Endothelial cell of umbilical vein (primary cell): ENCODE measurements at regions not wholly inside any gene's neighbourhood (a gene's known extent, or its start where the extent isn't known, plus 50 kb on each side); places are given as distances from the start of the nearest gene placed in this dataset.

Experiments used
- BruUV-seq: library from RNA; stranded (reverse); fragments of 400-500 nt; replicated peaks from 2 replicates; lab custom pipeline; 2021; lab: Mats Ljungman, UMichigan
- CTCF ChIA-PET: fragments of 300-600, 350-600 bp; sonication (Branson Sonifier 250); formaldehyde crosslinking; loops from one replicate; lab custom pipeline; 2021; ENCODE audit warnings: antibody characterized with exemption, inconsistent platforms; lab: Charles Lee
- POLR2A ChIA-PET: fragments of 300-600, 350-600 bp; sonication (Branson Sonifier 250); formaldehyde crosslinking; loops from one replicate; lab custom pipeline; 2021; ENCODE audit warnings: antibody characterized with exemption, inconsistent platforms; lab: Charles Lee
- DNase-seq: peaks from one replicate; pipeline ENCODE4 v3.0.0-alpha.2; 2011; ENCODE audit warnings: low read depth, low spot score
- FAIRE-seq: peaks from 2 replicates; lab custom pipeline; 2011; peaks lifted over from hg19 to GRCh38; lab: Jason Lieb, UNC
- H2AFZ ChIP-seq: 2 replicates; pipeline ENCODE4 v1.6.0; 2012; ENCODE audit warnings: low read depth, low read length, control low read depth, inconsistent platforms
- H3K27ac ChIP-seq: 2 replicates; pipeline ENCODE4 v1.5.1; 2011; ENCODE audit warnings: low read depth, mild to moderate bottlenecking, control low read depth, low read length, moderate library complexity; ENCODE audit not compliant: insufficient read depth
- H3K27me3 ChIP-seq, 2 experiments: 2 replicates each; pipeline versions ENCODE4 v1.6.0 to v1.6.1; 2011; ENCODE audit warnings: low read length in 2 of 2, mixed read lengths in 1 of 2; ENCODE audit not compliant: control insufficient read depth in 2 of 2, insufficient read depth in 2 of 2
- H3K36me3 ChIP-seq, 2 experiments: 2 replicates in 1 of 2; 3 replicates in 1 of 2; pipeline ENCODE4 v1.5.1; 2011; ENCODE audit warnings: low read length in 2 of 2, mild to moderate bottlenecking in 1 of 2, moderate library complexity in 1 of 2; ENCODE audit not compliant: control insufficient read depth in 2 of 2, insufficient read depth in 2 of 2; ENCODE audit errors: extremely low read depth in 1 of 2
- H3K4me1 ChIP-seq: 3 replicates; pipeline ENCODE4 v1.5.1; 2011; ENCODE audit warnings: mild to moderate bottlenecking, low read length; ENCODE audit not compliant: control insufficient read depth, insufficient read depth; ENCODE audit errors: extremely low read depth
- H3K4me2 ChIP-seq: 2 replicates; pipeline ENCODE4 v1.6.1; 2011; ENCODE audit warnings: low read length, control low read depth, mixed read lengths; ENCODE audit not compliant: insufficient read depth
- H3K4me3 ChIP-seq, 3 experiments: fragments of 200-600 bp in 1 of 3; sonication (generic), shearing (Covaris generic) in 1 of 3; replicated peaks in 1 of 3; 2 replicates each; pipeline ENCODE4 v1.5.1; 2011 to 2016; ENCODE audit warnings: control low read depth in 3 of 3, low read length in 3 of 3, mild to moderate bottlenecking in 2 of 3, inconsistent platforms in 1 of 3, low read depth in 1 of 3, moderate library complexity in 1 of 3; ENCODE audit not compliant: insufficient read depth in 1 of 3
- H3K79me2 ChIP-seq: 2 replicates; pipeline ENCODE4 v1.6.0; 2012; ENCODE audit warnings: low read length, inconsistent platforms; ENCODE audit not compliant: control insufficient read depth, insufficient read depth
- H3K9ac ChIP-seq: replicated peaks from 2 replicates; pipeline ENCODE3; 2011; ENCODE audit warnings: low read length, control low read depth; ENCODE audit not compliant: insufficient read depth; ENCODE audit errors: extremely low read depth
- H3K9me1 ChIP-seq: replicated peaks from 3 replicates; pipeline ENCODE4 v1.6.0; 2011; ENCODE audit warnings: mild to moderate bottlenecking, low read length; ENCODE audit not compliant: control insufficient read depth, insufficient read depth; ENCODE audit errors: extremely low read depth
- H3K9me3 ChIP-seq: replicated peaks from 2 replicates; pipeline ENCODE4 v1.5.1; 2012; ENCODE audit warnings: low read length, inconsistent platforms; ENCODE audit not compliant: control insufficient read depth, insufficient read depth
- H4K20me1 ChIP-seq: replicated peaks from 2 replicates; pipeline ENCODE3; 2011; ENCODE audit warnings: mild to moderate bottlenecking, low read length; ENCODE audit not compliant: control insufficient read depth, insufficient read depth; ENCODE audit errors: extremely low read depth
- EZH2 ChIP-seq: IDR thresholded peaks from 2 replicates; pipeline ENCODE4 v1.6.1; 2012; ENCODE audit warnings: borderline replicate concordance, low read depth, mild to moderate bottlenecking, moderate library complexity, low read length, inconsistent platforms; ENCODE audit not compliant: severe bottlenecking
- FOS ChIP-seq: IDR thresholded peaks from 2 replicates; pipeline ENCODE4 v1.6.1; 2011; ENCODE audit warnings: mild to moderate bottlenecking, low read length, moderate library complexity, borderline replicate concordance; ENCODE audit not compliant: insufficient read depth
- GATA2 ChIP-seq: IDR thresholded peaks from 2 replicates; pipeline ENCODE4 v1.7.0; 2011; ENCODE audit warnings: low read depth, mild to moderate bottlenecking, moderate library complexity, mixed read lengths, low read length; ENCODE audit not compliant: insufficient read length, insufficient read depth
- JUN ChIP-seq: IDR thresholded peaks from 2 replicates; pipeline ENCODE4 v1.6.1; 2011; ENCODE audit warnings: borderline replicate concordance, low read depth; ENCODE audit not compliant: insufficient read length, insufficient read depth
- MYC ChIP-seq: IDR thresholded peaks from one replicate; pipeline ENCODE4 v1.6.1; 2011; ENCODE audit warnings: mild to moderate bottlenecking, low read depth, low read length
- POLR2A ChIP-seq: IDR thresholded peaks from 2 replicates; pipeline ENCODE4 v1.6.1; 2012; ENCODE audit warnings: low read depth, mild to moderate bottlenecking, control low read depth, low read length
- POLR2AphosphoS5 ChIP-seq: IDR thresholded peaks from 2 replicates; pipeline ENCODE4 v1.6.1; 2012; ENCODE audit warnings: low read depth, mild to moderate bottlenecking, control low read depth, low read length, moderate library complexity; ENCODE audit not compliant: insufficient read depth
- dilution Hi-C: fragments of 300-500 bp; cut with MboI; formaldehyde crosslinking; loops from one replicate; pipeline ENCODE4 v1.15.0; 2019; ENCODE audit warnings: low sequenced_read_pairs; ENCODE audit not compliant: extremely low pct_ligation_motif_present
- intact Hi-C: fragments of 100-400 bp; cut with micrococcal nuclease; formaldehyde crosslinking; loops from one replicate; pipeline ENCODE4 v1.10.0; 2022
- TF ChIP-seq, protein P1 (sequence below), 2 donors: IDR thresholded peaks; 1 replicate in 1 of 2; 2 replicates in 1 of 2; pipeline ENCODE4 v1.5.1; 2011; ENCODE audit warnings: low read length in 2 of 2, mild to moderate bottlenecking in 2 of 2, moderate library complexity in 2 of 2, control low read depth in 1 of 2, inconsistent platforms in 1 of 2, low read depth in 1 of 2; ENCODE audit not compliant: insufficient read depth in 1 of 2; ENCODE audit errors: extremely low read depth in 1 of 2
- TF ChIP-seq, protein P2 (sequence below): IDR thresholded peaks from 2 replicates; pipeline ENCODE4 v1.6.1; 2011; ENCODE audit not compliant: insufficient read depth, insufficient read length

DNA sequence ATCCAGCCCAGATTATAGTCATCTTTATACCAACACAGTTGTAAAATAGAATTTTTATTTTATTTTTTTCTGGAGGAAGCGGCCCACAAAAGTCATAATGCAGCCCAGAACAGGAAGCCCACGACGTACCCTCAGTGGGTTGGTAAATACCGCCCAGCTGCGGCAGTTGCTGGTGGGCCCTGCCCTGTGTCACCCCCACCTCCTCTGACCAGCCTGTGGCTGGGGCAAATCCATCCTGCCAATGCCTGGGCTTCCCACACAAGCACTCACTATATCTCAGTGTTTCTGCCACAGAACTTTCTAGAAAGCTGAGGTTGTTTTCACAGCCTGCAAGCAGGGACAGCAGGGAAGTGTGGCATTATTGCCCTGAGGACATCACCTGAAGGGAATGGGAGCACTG is 171.4 kb upstream of the GSC start:
- no peak overlapping the region for H2AFZ ChIP-seq
- FAIRE-seq = no peak
- BruUV-seq = no TSS peak
- intact Hi-C loops (no loop called here), dilution Hi-C loops (no loop called here)
- no peak overlapping the region for H3K4me2 ChIP-seq
- TF ChIP-seq MYC (no peak), POLR2AphosphoS5 (no peak), POLR2A (no peak), EZH2 (no peak), GATA2 (no peak), FOS (no peak), JUN (no peak)
- TF ChIP-seq, protein P1, sequence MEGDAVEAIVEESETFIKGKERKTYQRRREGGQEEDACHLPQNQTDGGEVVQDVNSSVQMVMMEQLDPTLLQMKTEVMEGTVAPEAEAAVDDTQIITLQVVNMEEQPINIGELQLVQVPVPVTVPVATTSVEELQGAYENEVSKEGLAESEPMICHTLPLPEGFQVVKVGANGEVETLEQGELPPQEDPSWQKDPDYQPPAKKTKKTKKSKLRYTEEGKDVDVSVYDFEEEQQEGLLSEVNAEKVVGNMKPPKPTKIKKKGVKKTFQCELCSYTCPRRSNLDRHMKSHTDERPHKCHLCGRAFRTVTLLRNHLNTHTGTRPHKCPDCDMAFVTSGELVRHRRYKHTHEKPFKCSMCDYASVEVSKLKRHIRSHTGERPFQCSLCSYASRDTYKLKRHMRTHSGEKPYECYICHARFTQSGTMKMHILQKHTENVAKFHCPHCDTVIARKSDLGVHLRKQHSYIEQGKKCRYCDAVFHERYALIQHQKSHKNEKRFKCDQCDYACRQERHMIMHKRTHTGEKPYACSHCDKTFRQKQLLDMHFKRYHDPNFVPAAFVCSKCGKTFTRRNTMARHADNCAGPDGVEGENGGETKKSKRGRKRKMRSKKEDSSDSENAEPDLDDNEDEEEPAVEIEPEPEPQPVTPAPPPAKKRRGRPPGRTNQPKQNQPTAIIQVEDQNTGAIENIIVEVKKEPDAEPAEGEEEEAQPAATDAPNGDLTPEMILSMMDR (IDR thresholded peaks at IDR 0.05; ENCODE audit: extremely low read depth in 1 of 2, insufficient read depth in 1 of 2, low read depth in 1 of 2, low read length in 2 of 2) = no peak
- TF ChIP-seq, protein P2, sequence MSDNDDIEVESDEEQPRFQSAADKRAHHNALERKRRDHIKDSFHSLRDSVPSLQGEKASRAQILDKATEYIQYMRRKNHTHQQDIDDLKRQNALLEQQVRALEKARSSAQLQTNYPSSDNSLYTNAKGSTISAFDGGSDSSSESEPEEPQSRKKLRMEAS = no peak
- H3K27ac ChIP-seq = no peak overlapping the region
- ChIA-PET CTCF (no interaction called here), POLR2A (no interaction called here)
- no peaks in the 10 kb centered on the region for H3K79me2 ChIP-seq
- no peak overlapping the region for H3K9ac ChIP-seq
- H3K36me3 ChIP-seq = no peaks in the 10 kb centered on the region
- H3K27me3 ChIP-seq = no peaks in the 10 kb centered on the region
- no peak for DNase-seq
- no peaks in the 10 kb centered on the region for H4K20me1 ChIP-seq
- no peak overlapping the region for H3K4me3 ChIP-seq
- H3K4me1 ChIP-seq = no peaks in the 10 kb centered on the region
- H3K9me1 ChIP-seq = no peaks in the 10 kb centered on the region
- H3K9me3 ChIP-seq = peaks cover 2% of the 10 kb centered on the region
